Keratinocyte (primary cell): ENCODE measurements at regions not wholly inside any gene's neighbourhood (a gene's known extent, or its start where the extent isn't known, plus 50 kb on each side); places are given as distances from the start of the nearest gene placed in this dataset.

Source experiments
- DNase-seq: peaks from one replicate; pipeline ENCODE4 v3.0.0-alpha.2; 2011; ENCODE audit warnings: low read depth, missing footprints, low spot score
- FAIRE-seq: peaks from 2 replicates; lab custom pipeline; 2011; peaks lifted over from hg19 to GRCh38; lab: Jason Lieb, UNC
- H2AFZ ChIP-seq: 2 replicates; pipeline ENCODE4 v1.6.0; 2012; ENCODE audit warnings: low read length, control low read depth, inconsistent platforms; ENCODE audit not compliant: control insufficient read depth
- H3K27ac ChIP-seq: 2 replicates; pipeline ENCODE4 v1.5.1; 2011; ENCODE audit warnings: low read length; ENCODE audit not compliant: control insufficient read depth, insufficient read depth
- H3K27me3 ChIP-seq: 3 replicates; pipeline ENCODE4 v1.6.0; 2011; ENCODE audit warnings: low read length; ENCODE audit not compliant: control insufficient read depth, insufficient read depth; ENCODE audit errors: extremely low read depth
- H3K36me3 ChIP-seq, 2 experiments: 2 replicates in 1 of 2; 3 replicates in 1 of 2; pipeline ENCODE4 v1.5.1; 2011; ENCODE audit warnings: low read length in 2 of 2, mild to moderate bottlenecking in 1 of 2; ENCODE audit not compliant: control insufficient read depth in 2 of 2, insufficient read depth in 2 of 2; ENCODE audit errors: extremely low read depth in 1 of 2
- H3K4me1 ChIP-seq: 3 replicates; pipeline ENCODE4 v1.5.1; 2011; ENCODE audit warnings: low read length; ENCODE audit not compliant: control insufficient read depth, insufficient read depth; ENCODE audit errors: extremely low read depth
- H3K4me2 ChIP-seq: 3 replicates; pipeline ENCODE4 v1.6.0; 2011; ENCODE audit warnings: low read depth, low read length; ENCODE audit not compliant: control insufficient read depth, insufficient read depth; ENCODE audit errors: extremely low read depth
- H3K4me3 ChIP-seq, 3 experiments: fragments of 200-600 bp in 1 of 3; sonication (generic) in 1 of 3; 2 replicates in 2 of 3; 3 replicates in 1 of 3; pipeline ENCODE4 v1.5.1; 2011 to 2016; ENCODE audit warnings: low read length in 3 of 3, mild to moderate bottlenecking in 3 of 3, control low read depth in 2 of 3, inconsistent platforms in 1 of 3, low read depth in 1 of 3, mixed read lengths in 1 of 3, mixed run types in 1 of 3, moderate library complexity in 1 of 3; ENCODE audit not compliant: control insufficient read depth in 2 of 3, insufficient read depth in 2 of 3; ENCODE audit errors: extremely low read depth in 1 of 3
- H3K79me2 ChIP-seq: 2 replicates; pipeline ENCODE4 v1.6.0; 2012; ENCODE audit warnings: low read length; ENCODE audit not compliant: control insufficient read depth, insufficient read depth
- H3K9ac ChIP-seq: 3 replicates; pipeline ENCODE4 v1.6.0; 2011; ENCODE audit warnings: low read length; ENCODE audit not compliant: control insufficient read depth, insufficient read depth; ENCODE audit errors: extremely low read depth
- H3K9me1 ChIP-seq: 3 replicates; pipeline ENCODE4 v1.6.0; 2011; ENCODE audit warnings: low read length; ENCODE audit not compliant: control insufficient read depth, insufficient read depth; ENCODE audit errors: extremely low read depth
- H3K9me3 ChIP-seq: 2 replicates; pipeline ENCODE4 v1.5.1; 2012; ENCODE audit warnings: low read depth, low read length; ENCODE audit not compliant: control insufficient read depth
- H4K20me1 ChIP-seq: 3 replicates; pipeline ENCODE4 v1.6.0; 2011; ENCODE audit warnings: low read length; ENCODE audit not compliant: control insufficient read depth, insufficient read depth; ENCODE audit errors: extremely low read depth
- EZH2 ChIP-seq: IDR thresholded peaks from one replicate; pipeline ENCODE4 v1.6.1; 2012; ENCODE audit warnings: inconsistent platforms, mild to moderate bottlenecking, low read length, moderate library complexity
- dilution Hi-C: fragments of 300-500 bp; cut with MboI; formaldehyde crosslinking; loops from one replicate; pipeline ENCODE4 v1.7.0; 2020; ENCODE audit warnings: low sequenced_read_pairs; ENCODE audit not compliant: extremely low pct_ligation_motif_present
- TF ChIP-seq, protein P1 (sequence below), 3 experiments: IDR thresholded peaks in 1 of 3; conservative IDR thresholded peaks in 1 of 3; optimal IDR thresholded peaks in 1 of 3; 2 replicates in 2 of 3; 3 replicates in 1 of 3; pipeline versions ENCODE3 to v1.5.1; 2011; ENCODE audit warnings: low read length in 3 of 3, mild to moderate bottlenecking in 3 of 3, moderate library complexity in 2 of 3, control low read depth in 1 of 3, inconsistent platforms in 1 of 3; ENCODE audit not compliant: insufficient read depth in 2 of 3; ENCODE audit errors: extremely low read depth in 1 of 3

DNA sequence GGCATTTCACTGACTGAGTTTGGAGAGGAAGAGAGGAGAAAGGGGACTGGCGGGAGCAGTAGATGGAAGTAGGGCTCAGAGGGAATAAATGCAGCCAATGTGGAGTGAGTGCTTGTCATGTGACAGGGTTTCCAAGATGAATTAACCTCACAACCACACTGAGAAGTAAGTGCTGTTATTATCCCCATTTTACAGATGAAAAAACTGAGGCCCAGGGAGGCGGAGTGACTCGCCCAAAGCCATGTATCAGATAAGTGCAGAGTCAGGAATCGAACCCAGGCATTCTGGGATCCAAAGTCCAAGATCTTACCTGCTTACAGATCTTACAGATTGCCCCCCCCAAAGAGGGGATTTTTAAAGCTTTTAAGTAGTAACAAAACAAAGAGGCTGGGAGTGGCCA lies 207.2 kb downstream of the SHQ1 start:
- Histone ChIP-seq H3K27me3 (peaks cover 4% of the 10 kb centered on the region), H3K36me3 (no peaks in the 10 kb centered on the region), H2AFZ (no peak overlapping the region), H3K9me3 (no peaks in the 10 kb centered on the region), H3K4me2 (no peak overlapping the region), H3K4me3 (no peak overlapping the region), H3K27ac (no peak overlapping the region), H4K20me1 (no peaks in the 10 kb centered on the region), H3K79me2 (no peaks in the 10 kb centered on the region), H3K9me1 (no peaks in the 10 kb centered on the region), H3K9ac (no peak overlapping the region), H3K4me1 (no peaks in the 10 kb centered on the region)
- dilution Hi-C loops = no loop called here
- DNase-seq (no peak), FAIRE-seq (no peak)
- TF ChIP-seq, protein P1, sequence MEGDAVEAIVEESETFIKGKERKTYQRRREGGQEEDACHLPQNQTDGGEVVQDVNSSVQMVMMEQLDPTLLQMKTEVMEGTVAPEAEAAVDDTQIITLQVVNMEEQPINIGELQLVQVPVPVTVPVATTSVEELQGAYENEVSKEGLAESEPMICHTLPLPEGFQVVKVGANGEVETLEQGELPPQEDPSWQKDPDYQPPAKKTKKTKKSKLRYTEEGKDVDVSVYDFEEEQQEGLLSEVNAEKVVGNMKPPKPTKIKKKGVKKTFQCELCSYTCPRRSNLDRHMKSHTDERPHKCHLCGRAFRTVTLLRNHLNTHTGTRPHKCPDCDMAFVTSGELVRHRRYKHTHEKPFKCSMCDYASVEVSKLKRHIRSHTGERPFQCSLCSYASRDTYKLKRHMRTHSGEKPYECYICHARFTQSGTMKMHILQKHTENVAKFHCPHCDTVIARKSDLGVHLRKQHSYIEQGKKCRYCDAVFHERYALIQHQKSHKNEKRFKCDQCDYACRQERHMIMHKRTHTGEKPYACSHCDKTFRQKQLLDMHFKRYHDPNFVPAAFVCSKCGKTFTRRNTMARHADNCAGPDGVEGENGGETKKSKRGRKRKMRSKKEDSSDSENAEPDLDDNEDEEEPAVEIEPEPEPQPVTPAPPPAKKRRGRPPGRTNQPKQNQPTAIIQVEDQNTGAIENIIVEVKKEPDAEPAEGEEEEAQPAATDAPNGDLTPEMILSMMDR (optimal IDR thresholded peaks at IDR 0.05 in 1 of 3, IDR thresholded peaks at IDR 0.05 in 1 of 3, conservative IDR thresholded peaks at IDR 0.05 in 1 of 3; ENCODE audit: extremely low read depth in 1 of 3, insufficient read depth in 2 of 3, low read length in 3 of 3) = no peak
- no peak for TF ChIP-seq EZH2

DNA sequence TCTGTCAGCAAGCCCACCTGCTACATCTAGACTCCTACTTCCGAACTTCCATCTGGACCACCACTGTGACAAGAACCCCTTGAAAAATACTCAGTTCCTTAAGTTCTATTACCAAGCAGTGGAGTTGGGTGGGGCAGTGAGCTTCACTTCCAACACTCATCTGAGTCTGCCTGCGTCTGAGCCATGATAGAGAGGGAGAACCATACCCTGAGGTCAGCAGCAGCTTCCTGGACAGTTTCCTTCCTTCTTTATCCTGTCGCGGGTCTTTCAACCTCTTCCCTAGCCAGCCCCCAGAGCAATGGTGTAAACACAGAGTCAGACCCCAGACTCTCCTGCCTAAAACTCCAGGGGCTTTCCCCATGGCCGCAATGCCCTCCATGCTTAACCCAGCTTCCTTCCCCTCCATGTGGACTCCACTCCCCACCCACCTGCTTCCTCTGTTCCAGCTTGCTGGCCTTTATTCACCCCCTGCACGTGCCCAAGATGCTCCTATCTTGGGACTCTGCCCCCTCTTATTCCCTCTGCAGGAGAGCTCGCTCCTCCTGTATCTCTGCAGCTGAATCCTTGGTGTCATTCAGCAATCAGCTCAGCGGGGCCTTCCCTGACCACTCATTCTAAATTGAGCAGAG lies 211.2 kb downstream of the SHQ1 start:
- Histone ChIP-seq H3K27me3 (peaks cover 10% of the 10 kb centered on the region), H3K4me2 (no peak overlapping the region), H3K79me2 (no peaks in the 10 kb centered on the region), H3K4me1 (no peaks in the 10 kb centered on the region), H3K9ac (no peak overlapping the region), H2AFZ (no peak overlapping the region), H3K4me3 (no peak overlapping the region), H3K36me3 (no peaks in the 10 kb centered on the region), H4K20me1 (no peaks in the 10 kb centered on the region), H3K27ac (no peak overlapping the region), H3K9me3 (no peaks in the 10 kb centered on the region), H3K9me1 (no peaks in the 10 kb centered on the region)
- DNase-seq = no peak
- TF ChIP-seq, protein P1 (optimal IDR thresholded peaks at IDR 0.05 in 1 of 3, IDR thresholded peaks at IDR 0.05 in 1 of 3, conservative IDR thresholded peaks at IDR 0.05 in 1 of 3; ENCODE audit: extremely low read depth in 1 of 3, insufficient read depth in 2 of 3, low read length in 3 of 3) = no peak
- no peak for TF ChIP-seq EZH2
- dilution Hi-C loops = no loop called here
- FAIRE-seq = no peak
